ENCODE measurements at regions not wholly inside any gene's neighbourhood (a gene's known extent, or its start where the extent isn't known, plus 50 kb on each side); places are given as distances from the start of the nearest gene placed in this dataset.

DNA sequence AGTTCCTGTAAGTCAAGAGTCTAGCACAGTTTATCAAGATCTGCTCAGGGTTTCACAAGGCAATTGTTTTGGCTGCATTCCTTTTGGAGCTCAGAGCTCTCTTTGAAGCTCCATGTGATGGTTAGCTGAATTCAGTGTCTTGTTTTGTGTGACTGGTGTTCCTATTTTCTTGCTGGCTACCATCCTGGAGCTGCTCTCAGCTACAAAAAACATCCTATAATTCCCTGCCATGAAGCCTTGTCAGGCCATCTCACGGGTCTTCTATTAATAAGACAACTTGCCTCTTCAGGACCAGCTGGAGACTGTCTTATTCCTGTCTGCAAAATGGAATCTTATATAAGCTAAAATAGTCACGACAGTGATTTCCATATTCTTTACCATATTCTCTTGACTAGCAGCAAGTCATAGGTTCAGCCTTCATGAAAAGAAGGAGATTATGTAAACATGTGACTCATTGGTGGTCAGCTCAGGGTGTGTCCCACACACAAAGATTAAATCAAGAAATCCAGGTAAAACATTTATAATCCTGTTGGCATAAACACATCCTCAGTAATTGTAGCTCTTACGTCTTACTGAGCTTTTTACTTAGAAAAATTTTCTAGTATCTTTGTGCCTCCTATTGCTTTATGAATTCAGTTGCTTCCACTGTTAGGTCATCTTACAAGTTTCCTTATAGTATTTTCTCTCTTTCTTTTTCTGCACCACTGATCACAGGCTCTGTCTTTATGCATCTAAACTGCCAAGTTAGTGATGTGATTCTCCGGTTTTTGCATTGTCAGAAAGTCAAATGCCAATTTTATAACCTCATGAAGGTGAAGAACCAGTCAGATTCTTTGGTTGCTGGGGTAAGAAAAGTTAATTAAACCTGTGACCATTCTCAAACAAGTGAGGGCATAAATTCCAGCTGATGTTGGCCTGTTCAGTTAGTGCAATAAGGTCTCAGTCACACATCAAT lies 378.5 kb upstream of the MGAT4C start:
- POLR2A ChIA-PET: no interaction called here
- no peak overlapping the region for H3K4me3 ChIP-seq (ENCODE audit: low read depth, low read length)
- DNase-seq (ENCODE audit: low read depth): no peak
- CTCF ChIA-PET: no interaction called here
- TF ChIP-seq, protein P1, sequence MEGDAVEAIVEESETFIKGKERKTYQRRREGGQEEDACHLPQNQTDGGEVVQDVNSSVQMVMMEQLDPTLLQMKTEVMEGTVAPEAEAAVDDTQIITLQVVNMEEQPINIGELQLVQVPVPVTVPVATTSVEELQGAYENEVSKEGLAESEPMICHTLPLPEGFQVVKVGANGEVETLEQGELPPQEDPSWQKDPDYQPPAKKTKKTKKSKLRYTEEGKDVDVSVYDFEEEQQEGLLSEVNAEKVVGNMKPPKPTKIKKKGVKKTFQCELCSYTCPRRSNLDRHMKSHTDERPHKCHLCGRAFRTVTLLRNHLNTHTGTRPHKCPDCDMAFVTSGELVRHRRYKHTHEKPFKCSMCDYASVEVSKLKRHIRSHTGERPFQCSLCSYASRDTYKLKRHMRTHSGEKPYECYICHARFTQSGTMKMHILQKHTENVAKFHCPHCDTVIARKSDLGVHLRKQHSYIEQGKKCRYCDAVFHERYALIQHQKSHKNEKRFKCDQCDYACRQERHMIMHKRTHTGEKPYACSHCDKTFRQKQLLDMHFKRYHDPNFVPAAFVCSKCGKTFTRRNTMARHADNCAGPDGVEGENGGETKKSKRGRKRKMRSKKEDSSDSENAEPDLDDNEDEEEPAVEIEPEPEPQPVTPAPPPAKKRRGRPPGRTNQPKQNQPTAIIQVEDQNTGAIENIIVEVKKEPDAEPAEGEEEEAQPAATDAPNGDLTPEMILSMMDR (IDR thresholded peaks at IDR 0.05; ENCODE audit: insufficient read depth, low read depth, low read length): no peak
- no peaks in the 10 kb centered on the region for H3K27me3 ChIP-seq (ENCODE audit: control insufficient read depth, insufficient read depth, low read length)
- no peaks in the 10 kb centered on the region for H3K36me3 ChIP-seq (ENCODE audit: control insufficient read depth, insufficient read depth, low read length)

DNA sequence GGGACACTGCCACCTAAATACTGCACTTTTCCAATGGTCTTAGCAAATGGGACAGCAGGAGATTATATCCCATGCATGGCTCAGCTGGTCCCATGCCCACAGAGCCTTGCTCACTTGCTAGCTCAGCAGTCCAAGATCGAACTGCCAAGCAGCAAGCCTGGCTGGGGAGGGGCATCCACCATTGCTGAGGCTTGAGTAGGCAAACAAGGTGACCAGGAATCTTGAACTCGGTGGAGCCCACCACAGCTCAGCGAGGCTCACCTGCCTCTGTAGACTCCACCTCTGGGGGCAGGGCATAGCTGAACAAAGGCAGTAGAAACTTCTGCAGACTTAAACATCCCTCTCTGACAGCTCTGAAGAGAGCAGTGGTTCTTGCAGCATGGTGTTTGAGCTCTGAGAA lies 370.8 kb upstream of the MGAT4C start:
- TF ChIP-seq, protein P1 (IDR thresholded peaks at IDR 0.05; ENCODE audit: insufficient read depth, low read depth, low read length): no peak
- Histone ChIP-seq H3K4me3 (ENCODE audit: low read depth, low read length) (no peak overlapping the region), H3K27me3 (ENCODE audit: control insufficient read depth, insufficient read depth, low read length) (no peaks in the 10 kb centered on the region), H3K36me3 (ENCODE audit: control insufficient read depth, insufficient read depth, low read length) (no peaks in the 10 kb centered on the region)
- CTCF ChIA-PET: no interaction called here
- no peak for DNase-seq (ENCODE audit: low read depth)
- POLR2A ChIA-PET: no interaction called here

DNA sequence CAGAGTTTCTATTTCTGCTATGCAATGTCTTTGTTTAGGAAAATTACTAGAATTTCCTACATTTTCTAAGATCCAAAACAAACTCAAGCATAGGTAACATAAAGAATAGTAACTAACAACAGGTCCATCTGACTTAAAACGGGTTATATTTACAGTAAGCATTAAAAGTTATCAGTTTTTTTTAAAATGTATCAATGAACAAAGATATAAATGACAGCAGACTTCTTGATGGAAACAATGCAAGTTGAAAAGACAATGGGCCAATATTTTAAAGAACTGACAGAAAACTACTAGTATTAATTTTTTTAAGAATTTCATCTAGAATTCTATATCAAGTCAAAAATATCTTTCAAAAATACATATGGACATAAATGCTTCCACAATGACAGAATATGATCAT lies 367.1 kb upstream of the MGAT4C start:
- DNase-seq (ENCODE audit: low read depth): no peak
- H3K36me3 ChIP-seq (ENCODE audit: control insufficient read depth, insufficient read depth, low read length): no peaks in the 10 kb centered on the region
- no peaks in the 10 kb centered on the region for H3K27me3 ChIP-seq (ENCODE audit: control insufficient read depth, insufficient read depth, low read length)
- H3K4me3 ChIP-seq (ENCODE audit: low read depth, low read length): no peak overlapping the region
- TF ChIP-seq, protein P1 (IDR thresholded peaks at IDR 0.05; ENCODE audit: insufficient read depth, low read depth, low read length): no peak
- POLR2A ChIA-PET: no interaction called here
- CTCF ChIA-PET: no interaction called here

- Histone ChIP-seq H3K27me3 (ENCODE audit: control insufficient read depth, insufficient read depth, low read length) (no peaks in the 10 kb centered on the region), H3K4me3 (ENCODE audit: low read depth, low read length) (no peak overlapping the region), H3K36me3 (ENCODE audit: control insufficient read depth, insufficient read depth, low read length) (no peaks in the 10 kb centered on the region)
- POLR2A ChIA-PET: no interaction called here
- CTCF ChIA-PET: no interaction called here
- TF ChIP-seq, protein P1 (IDR thresholded peaks at IDR 0.05; ENCODE audit: insufficient read depth, low read depth, low read length): no peak
- DNase-seq (ENCODE audit: low read depth): no peak
These were observed 365.8 kb upstream of the MGAT4C start for GRCh38 chr12:86621957-86622356.

GRCh38 chr12:86613311-86613710 lies 357.1 kb upstream of the MGAT4C start:
- POLR2A ChIA-PET: no interaction called here

More at GRCh38 chr12:86613311-86613710, 357.1 kb upstream of the MGAT4C start:
- CTCF ChIA-PET: no interaction called here
- TF ChIP-seq, protein P1 (IDR thresholded peaks at IDR 0.05; ENCODE audit: insufficient read depth, low read depth, low read length): no peak
- no peaks in the 10 kb centered on the region for H3K36me3 ChIP-seq (ENCODE audit: control insufficient read depth, insufficient read depth, low read length)
- H3K27me3 ChIP-seq (ENCODE audit: control insufficient read depth, insufficient read depth, low read length): no peaks in the 10 kb centered on the region
- DNase-seq (ENCODE audit: low read depth): no peak
- H3K4me3 ChIP-seq (ENCODE audit: low read depth, low read length): no peak overlapping the region
